PC-3 (cell line): ENCODE measurements at regions not wholly inside any gene's neighbourhood (a gene's known extent, or its start where the extent isn't known, plus 50 kb on each side); places are given as distances from the start of the nearest gene placed in this dataset.

ENCODE experiments used
- CTCF ChIP-seq: fragments of 300-600 bp; sonication (generic); conservative IDR thresholded peaks from 2 replicates; pipeline ENCODE4 v1.5.1; 2017; ENCODE audit warnings: antibody characterized with exemption, low read depth, mild to moderate bottlenecking, low read length
- EZH2phosphoT487 ChIP-seq: fragments of 300-600 bp; sonication (generic); IDR thresholded peaks from 2 replicates; pipeline ENCODE4 v1.6.1; 2018; ENCODE audit warnings: mild to moderate bottlenecking, antibody characterized with exemption, low read length, borderline replicate concordance

- TF ChIP-seq CTCF, result peak; percentile 52; the same call in 1 of the 2 replicates
- TF ChIP-seq EZH2phosphoT487, result no peak
Measured at GRCh38 chr11:134725716-134726639, 313.9 kb upstream of the B3GAT1 start.
